Epithelial cell of proximal tubule (primary cell): ENCODE measurements at regions not wholly inside any gene's neighbourhood (a gene's known extent, or its start where the extent isn't known, plus 50 kb on each side); places are given as distances from the start of the nearest gene placed in this dataset.
A peak's percentile ranks its signal among the peaks of the same experiment; 100 is the strongest.

Experiments used
- DNase-seq: peaks from one replicate; pipeline ENCODE4 v3.0.0-alpha.2; 2011; ENCODE audit warnings: low read depth
- H3K4me3 ChIP-seq: 2 replicates; pipeline ENCODE4 v1.5.1; 2011; ENCODE audit warnings: low read depth, mild to moderate bottlenecking, low read length
- CTCF ChIP-seq: conservative IDR thresholded peaks from 2 replicates; pipeline ENCODE4 v1.5.1; 2012; ENCODE audit warnings: low read depth, mild to moderate bottlenecking, low read length

GRCh38 chr9:535356-535755, 306.1 kb upstream of the DMRT1 start:
- no peak for TF ChIP-seq CTCF
- H3K4me3 ChIP-seq = no peak overlapping the region
- no peak for DNase-seq

GRCh38 chr9:536597-537511, 304.6 kb upstream of the DMRT1 start:
- H3K4me3 ChIP-seq = no peak overlapping the region
- TF ChIP-seq CTCF = no peak
- DNase-seq = no peak

- H3K4me3 ChIP-seq = no peak overlapping the region
- TF ChIP-seq CTCF = no peak
- DNase-seq = no peak
Observed at GRCh38 chr9:543478-543877, 298.0 kb upstream of the DMRT1 start.

- no peak for TF ChIP-seq CTCF
- no peak overlapping the region for H3K4me3 ChIP-seq
- DNase-seq = no peak
Observed at GRCh38 chr9:545480-545879, 296.0 kb upstream of the DMRT1 start.

GRCh38 chr9:546235-546634, 295.3 kb upstream of the DMRT1 start:
- TF ChIP-seq CTCF = no peak
- no peak overlapping the region for H3K4me3 ChIP-seq
- DNase-seq = no peak

- peak; percentile 53 for TF ChIP-seq CTCF
- H3K4me3 ChIP-seq = no peak overlapping the region
- DNase-seq = no peak
Observed at GRCh38 chr9:546797-547223, 294.7 kb upstream of the DMRT1 start.

- H3K4me3 ChIP-seq = no peak overlapping the region
- no peak for TF ChIP-seq CTCF
- DNase-seq = no peak
Observed at GRCh38 chr9:547314-547713, 294.2 kb upstream of the DMRT1 start.
